Panc1 (cell line): ENCODE measurements at regions not wholly inside any gene's neighbourhood (a gene's known extent, or its start where the extent isn't known, plus 50 kb on each side); places are given as distances from the start of the nearest gene placed in this dataset.

ENCODE experiments used
- POLR2AphosphoS5 ChIP-seq: IDR thresholded peaks from 2 replicates; pipeline ENCODE4 v1.6.1; 2012; ENCODE audit warnings: mild to moderate bottlenecking, low read depth, low read length, moderate library complexity
- TF ChIP-seq, protein P1 (sequence below): fragments of 450-650 bp; IDR thresholded peaks from 2 replicates; pipeline ENCODE4 v1.5.1; 2017; ENCODE audit warnings: mild to moderate bottlenecking

DNA sequence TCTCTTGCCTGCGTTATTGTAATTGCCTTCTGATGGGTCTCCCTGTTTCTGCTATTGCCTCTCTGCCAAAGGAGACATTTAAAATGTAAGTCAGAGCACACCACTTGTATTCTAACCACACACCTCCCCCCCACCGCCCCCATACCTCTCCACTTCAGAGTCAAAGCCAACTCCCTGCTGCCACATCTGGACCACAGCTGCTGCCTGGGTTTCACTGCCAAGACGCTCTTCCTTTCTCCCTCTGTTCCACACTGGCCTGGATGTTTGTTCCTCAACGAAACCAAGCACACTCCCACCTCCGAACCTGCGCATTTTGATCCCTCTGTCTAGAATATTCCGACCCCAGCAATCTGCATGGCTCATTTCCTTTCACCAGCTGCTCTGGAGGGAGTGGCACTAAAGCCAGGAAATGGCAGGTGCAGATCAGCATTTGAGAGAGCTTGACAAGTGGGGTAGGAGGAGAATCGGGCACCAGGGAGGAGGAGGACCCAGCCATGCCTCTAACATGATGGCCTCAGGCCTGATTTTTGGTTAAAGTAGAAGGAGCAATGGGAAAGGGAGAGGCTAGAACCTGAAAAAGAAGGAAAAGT is 92.4 kb upstream of the HS3ST2 start:
- TF ChIP-seq, protein P1, sequence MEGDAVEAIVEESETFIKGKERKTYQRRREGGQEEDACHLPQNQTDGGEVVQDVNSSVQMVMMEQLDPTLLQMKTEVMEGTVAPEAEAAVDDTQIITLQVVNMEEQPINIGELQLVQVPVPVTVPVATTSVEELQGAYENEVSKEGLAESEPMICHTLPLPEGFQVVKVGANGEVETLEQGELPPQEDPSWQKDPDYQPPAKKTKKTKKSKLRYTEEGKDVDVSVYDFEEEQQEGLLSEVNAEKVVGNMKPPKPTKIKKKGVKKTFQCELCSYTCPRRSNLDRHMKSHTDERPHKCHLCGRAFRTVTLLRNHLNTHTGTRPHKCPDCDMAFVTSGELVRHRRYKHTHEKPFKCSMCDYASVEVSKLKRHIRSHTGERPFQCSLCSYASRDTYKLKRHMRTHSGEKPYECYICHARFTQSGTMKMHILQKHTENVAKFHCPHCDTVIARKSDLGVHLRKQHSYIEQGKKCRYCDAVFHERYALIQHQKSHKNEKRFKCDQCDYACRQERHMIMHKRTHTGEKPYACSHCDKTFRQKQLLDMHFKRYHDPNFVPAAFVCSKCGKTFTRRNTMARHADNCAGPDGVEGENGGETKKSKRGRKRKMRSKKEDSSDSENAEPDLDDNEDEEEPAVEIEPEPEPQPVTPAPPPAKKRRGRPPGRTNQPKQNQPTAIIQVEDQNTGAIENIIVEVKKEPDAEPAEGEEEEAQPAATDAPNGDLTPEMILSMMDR, result no peak
- no peak for TF ChIP-seq POLR2AphosphoS5
